NOMO-1 treated with dmso at 0.1 percent for 144 hours (cell line): ENCODE measurements at regions not wholly inside any gene's neighbourhood (a gene's known extent, or its start where the extent isn't known, plus 50 kb on each side); places are given as distances from the start of the nearest gene placed in this dataset.

Experiments used
- DNase-seq: peaks from one replicate; lab custom pipeline; 2025; ENCODE audit not compliant: unreplicated experiment; lab: John Stamatoyannopoulos, UW

- DNase-seq, result no peak
Measured at GRCh38 chr2:239607517-239608191, 206.8 kb upstream of the HDAC4 start.

DNA sequence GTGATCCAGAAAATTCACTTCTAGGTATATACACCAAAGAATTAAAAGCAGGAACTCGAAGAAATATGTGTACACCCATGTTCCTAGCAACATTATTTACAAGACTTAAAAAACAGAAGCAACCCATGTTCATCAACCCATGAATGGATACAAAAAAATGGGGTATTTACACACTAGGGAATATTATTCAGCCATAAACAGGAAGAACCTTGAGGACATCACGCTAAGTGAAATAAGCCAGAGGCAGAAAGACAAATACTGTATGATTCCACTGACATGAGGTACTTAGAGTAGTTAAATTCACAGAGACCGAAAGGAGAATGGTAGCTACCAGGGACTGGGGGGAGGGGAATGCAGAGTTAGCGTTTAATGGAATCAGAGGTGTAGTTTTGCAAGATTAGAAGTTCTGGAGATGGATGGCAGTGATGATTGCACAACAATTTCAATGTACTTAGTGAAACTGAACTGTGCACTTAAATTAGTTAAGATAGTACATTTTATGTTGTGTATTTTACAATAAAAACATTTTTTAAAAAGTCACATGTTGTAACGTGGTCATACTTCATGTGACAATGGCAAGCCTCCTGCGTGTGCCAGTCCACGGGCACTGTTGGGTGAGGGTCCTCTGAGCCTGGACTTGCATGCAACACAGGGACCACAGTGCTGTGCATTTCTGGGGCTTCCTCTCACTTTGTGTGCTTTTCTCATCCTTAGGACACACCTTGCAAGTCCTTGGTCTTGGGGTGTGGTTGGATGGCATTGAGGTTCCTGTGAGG lies 206.1 kb upstream of the HDAC4 start:
- peak; percentile 24 for DNase-seq

- DNase-seq, result peak; percentile 84
Measured at GRCh38 chr2:239605976-239606375, 205.2 kb upstream of the HDAC4 start.

DNA sequence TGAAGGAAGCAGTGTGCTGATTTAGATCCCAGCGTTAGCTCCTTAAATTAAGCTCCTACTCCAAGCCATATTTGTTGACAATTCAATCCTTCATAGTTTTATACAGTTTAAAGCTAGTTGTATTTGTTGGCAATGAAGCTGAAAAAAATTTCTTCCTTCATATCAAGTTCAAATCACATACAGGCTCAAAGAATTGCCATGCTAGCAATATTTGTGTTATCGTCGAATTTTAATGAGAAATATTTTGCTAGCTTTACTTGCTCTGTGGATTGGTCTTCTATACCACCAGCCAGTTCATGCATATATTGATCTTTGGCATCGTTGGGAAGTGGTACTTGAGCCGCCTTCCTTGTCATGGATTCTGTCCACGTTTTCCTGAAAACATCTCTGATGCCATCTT lies 204.6 kb upstream of the HDAC4 start:
- DNase-seq, result no peak

GRCh38 chr2:239604861-239605260 lies 204.0 kb upstream of the HDAC4 start:
- DNase-seq, result no peak

DNA sequence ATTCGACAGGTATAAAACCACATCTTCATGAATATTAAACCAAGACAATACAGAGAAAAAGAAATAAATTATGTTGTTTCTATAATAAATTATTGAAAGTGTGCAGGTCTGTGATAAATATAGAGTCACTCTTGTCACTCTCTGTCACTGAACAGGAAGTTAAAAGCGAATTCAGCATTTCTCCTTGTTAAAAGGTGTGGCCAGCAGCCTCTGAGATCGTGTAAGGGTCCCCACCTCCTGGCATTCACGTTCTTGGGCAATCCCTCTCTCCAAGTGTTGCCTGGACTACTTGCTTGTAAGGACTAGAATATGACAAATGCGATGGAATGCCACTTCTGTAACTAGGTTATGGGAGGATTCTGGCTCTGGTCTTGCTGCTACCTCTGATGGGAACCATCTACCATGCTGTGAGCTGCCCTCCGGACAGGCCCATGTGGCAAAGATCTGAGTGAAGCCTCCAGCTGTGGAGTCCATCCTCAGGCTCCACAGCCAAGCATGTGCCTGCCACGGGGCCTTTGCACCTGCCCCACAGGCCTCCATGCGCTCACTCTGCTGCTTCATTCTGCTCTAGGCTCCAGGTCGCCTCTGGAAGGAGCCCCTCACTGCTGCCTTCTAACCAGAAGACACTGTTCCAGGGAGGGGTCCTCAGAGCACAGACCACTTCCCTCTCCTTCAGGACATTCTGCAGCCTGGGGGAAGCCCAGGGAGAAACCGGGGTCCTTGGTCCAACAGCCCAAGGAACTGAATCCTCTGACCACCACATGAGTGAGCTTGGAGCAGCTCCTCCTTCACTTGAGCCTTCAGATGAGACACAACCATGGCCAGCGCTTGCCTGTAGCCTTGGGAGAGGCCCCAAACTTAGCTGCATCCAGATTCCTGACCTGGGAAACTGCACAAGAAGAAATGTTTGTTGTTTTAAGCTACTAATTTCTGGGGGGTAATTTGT lies 202.9 kb upstream of the HDAC4 start:
- no peak for DNase-seq

DNA sequence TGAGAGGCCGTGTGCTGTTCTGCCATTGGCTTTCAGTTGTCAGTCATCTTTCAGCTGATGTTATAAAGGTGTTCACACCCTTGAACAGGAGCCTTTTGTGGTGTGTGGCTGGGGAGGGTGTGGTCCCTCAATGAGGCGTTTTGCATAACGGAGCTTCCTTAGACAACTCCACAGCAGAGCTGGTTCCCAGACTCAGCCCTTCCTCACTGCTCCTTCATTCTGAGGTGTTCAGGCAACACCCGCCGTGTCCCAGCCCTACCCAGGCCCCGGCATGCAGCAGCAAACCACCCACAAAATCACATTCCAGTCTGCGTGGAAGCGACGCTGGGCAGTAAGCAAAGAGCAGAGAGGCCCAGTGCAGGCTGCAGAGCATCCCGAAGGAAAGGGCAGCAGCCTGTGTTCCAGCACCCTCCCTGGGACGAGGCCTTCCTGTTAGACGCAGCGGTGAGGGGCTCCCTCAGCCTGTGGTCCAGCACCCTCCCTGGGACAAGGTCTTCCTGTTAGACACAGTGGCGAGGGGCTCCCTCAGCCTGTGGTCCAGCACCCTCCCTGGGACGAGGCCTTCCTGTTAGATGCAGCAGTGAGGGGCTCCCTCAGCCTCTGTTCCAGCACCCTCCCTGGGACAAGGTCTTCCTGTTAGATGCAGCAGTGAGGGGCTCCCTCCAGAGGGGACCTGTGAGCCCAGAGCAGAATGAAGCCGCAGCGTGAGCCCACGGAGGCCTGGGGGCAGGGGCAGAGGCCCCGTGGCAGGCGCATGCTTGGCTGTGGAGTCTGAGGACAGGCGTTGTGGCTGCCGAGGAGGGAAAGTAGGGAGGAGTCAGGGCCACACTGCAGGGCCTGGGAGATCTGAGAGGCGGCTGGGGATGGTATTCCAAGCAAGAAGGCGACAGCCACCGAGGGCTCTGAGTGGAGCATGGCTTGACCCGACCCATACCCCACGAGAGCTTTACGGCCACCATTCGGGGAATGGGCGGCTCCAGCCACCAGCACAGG lies 201.8 kb upstream of the HDAC4 start:
- DNase-seq, result peak; percentile 22

DNA sequence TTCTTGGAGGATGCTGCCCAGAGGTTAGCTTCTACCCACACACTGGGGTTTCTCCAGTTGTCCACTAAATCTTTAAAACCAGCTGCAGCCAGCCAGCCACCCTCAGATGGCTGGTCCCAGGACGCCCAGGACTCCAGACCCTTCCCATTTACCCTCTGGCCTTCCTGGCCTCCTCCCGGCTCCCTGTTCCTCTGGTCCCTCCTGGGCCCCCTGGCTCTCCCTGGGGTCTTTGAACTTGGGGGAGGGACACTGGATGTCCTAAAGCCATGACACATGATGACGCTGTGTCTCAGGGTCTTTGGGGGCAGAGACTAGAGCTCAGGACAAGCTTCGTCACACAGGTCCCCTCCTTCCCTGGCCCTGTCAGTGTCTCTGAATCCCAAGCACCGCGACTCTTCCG lies 201.1 kb upstream of the HDAC4 start:
- no peak for DNase-seq

DNA sequence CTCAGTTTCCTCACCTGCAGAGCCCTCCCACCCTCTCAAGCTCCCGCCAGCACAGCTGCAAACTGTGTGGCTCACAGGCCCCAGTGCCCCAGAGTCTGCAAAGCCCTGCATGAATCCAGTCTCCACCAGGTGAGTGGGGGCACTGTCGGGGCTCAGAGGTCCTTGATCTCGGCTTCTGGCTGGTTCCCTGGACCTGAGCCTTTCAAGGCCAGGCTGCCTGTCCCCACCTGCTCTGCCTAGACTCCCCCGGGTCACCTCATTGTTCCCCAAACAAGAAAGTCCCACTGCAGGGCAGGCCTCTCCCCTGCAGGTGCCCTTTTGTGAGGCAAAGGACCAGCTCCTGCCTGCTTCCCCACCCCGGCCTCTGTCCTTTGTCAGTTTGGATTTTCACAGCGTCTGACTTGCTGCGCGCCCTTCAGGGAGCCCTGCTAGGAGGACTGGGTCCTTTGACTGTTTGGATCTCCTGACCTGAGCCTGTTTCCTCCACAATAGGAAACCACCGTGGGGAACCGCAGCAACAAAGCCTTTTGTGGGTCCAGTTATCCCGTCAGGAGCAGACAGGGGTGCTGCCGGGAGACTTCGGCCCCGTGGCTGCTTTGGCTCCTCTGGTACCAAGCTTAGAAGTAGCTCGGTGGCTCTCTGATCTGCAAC lies 200.5 kb upstream of the HDAC4 start:
- DNase-seq, result no peak

DNA sequence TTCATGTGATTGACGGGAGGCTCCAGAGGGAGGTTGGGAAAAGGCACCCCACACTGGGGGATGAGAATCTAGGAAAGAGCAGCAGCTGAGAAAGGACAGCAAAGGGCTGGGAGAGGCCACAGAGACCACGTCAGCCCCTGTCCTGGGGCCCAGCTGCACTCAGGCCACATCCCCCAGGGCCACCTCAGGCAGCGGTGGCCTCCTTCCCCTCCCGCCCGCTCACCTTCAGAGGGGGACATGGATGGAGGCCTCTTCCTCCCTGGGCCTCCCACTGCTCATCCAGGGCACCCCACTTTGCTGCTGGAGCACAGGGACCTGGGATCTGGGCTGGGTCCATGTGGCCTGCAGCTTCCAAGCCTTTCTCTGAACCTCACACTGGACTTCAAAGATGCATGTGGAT lies 199.8 kb upstream of the HDAC4 start:
- no peak for DNase-seq

- no peak for DNase-seq
Measured at GRCh38 chr2:239600001-239600593, 199.3 kb upstream of the HDAC4 start.

DNA sequence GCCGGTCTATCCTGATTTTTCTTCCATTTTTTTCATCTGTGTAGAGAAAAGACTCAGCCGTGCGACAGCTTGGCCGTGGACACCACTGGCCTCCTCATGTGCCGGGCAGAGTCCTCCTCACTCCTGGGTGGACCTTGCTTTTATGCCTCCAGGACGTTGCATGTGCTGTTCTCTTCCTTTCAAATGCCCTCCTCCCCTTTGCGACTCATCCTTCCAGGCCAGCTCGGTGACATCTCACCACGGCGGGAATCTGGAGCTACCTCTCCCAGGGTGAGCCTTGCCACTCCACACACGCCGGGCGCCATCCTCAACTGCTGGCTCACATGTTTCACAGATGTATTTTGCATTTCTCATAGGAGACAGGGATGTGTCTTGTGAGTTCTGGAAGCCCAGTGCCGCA lies 198.5 kb upstream of the HDAC4 start:
- no peak for DNase-seq

- no peak for DNase-seq
Measured at GRCh38 chr2:239598732-239599090, 197.9 kb upstream of the HDAC4 start.

DNA sequence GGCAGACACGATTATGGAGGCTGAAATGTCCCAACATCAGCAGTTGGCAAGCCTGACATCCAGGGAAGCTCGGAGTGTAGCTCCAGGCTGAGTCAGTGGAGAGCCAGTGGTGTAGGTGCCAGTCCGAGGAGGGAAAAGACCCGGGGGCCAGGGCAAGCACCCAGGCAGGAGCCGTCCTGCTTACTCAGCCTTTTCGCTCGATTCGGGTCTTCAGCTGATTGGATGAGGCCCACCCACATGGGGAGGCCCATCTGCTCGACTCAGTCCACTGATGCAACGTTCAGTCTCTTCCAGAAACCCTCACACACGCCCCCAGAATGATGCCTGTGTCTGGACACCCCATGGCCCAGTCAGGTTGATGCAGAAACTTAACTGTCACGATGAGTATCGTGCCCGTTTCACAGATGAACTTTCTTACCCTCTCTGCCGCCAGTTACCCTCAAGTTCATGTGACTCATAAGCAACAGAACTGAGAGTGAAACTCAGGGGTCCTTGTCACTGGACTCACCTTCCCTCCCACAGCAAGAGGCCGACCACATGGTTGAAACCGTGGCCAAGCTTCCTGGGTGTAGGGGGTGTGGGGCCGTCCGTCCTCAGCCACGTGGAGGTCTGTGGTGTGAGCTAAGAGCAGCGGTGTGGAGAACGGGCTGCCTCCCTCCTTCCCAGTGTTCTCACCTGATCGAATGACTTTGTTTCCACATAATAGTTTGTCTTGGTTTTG lies 197.4 kb upstream of the HDAC4 start:
- no peak for DNase-seq

DNA sequence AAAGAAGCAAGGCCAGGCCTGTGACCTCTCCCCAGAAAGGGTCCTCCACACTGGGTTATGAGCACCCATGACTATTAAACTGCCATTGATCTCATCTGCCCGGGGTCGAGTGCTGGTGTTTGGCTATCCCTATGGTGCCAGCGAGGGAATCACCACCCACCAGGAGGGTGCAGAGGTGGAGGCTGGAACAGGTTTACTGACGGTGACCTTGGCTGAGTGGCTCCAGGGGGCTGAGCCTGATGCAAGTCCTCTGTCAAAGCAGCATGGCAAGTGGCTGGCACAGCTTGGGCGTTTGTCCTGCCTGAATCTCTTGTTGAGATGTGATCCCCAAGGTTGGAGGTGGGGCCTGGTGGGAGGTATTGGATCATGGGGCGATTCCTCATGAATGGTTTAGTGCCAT lies 196.4 kb upstream of the HDAC4 start:
- no peak for DNase-seq

GRCh38 chr2:239596792-239597191 lies 196.0 kb upstream of the HDAC4 start:
- DNase-seq, result no peak

- no peak for DNase-seq
Measured at GRCh38 chr2:239596253-239596652, 195.4 kb upstream of the HDAC4 start.

DNA sequence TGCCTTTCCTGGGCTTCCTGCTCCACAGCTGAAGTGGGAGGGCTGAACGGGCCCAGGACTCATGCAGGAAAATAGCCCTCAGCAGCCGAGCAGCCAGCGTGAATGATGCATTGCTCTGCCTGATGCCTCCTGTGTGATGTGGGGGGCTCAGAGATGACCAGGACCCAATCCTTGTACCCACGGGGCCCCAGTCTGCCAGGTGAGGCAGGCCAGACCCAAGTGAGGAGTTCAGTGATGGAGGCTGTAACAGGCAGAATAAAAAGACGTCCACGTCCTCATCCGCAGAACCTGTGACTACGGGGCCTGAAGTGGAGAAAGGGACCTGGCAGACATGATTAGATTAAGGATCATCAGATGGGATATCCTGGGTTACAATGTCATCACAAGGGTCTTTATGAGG lies 194.9 kb upstream of the HDAC4 start:
- no peak for DNase-seq
